Kidney (tissue), 13 donors: ENCODE measurements at regions not wholly inside any gene's neighbourhood (a gene's known extent, or its start where the extent isn't known, plus 50 kb on each side); places are given as distances from the start of the nearest gene placed in this dataset.

ENCODE experiments used
- DNase-seq, 5 donors: peaks; one replicate each; pipeline ENCODE4 v3.0.0-alpha.2; 2013 to 2020
- FAIRE-seq: peaks from 2 replicates; lab custom pipeline; 2012; peaks lifted over from hg19 to GRCh38; lab: Jason Lieb, UNC
- H3K27ac ChIP-seq, 2 donors: one replicate each; pipeline ENCODE4 v1.7.0; 2013; ENCODE audit warnings: low read depth in 2 of 2, low read length in 2 of 2, inconsistent platforms in 1 of 2
- H3K27me3 ChIP-seq: one replicate; pipeline ENCODE4 v1.7.1; 2013; ENCODE audit warnings: low read length, inconsistent platforms; ENCODE audit not compliant: control insufficient read depth, insufficient read depth
- H3K36me3 ChIP-seq, 3 donors: one replicate each; pipeline versions ENCODE4 v1.7.0 to v1.7.1; 2013; ENCODE audit warnings: low read length in 3 of 3, control low read depth in 1 of 3, inconsistent platforms in 1 of 3; ENCODE audit not compliant: insufficient read depth in 3 of 3, control insufficient read depth in 2 of 3
- H3K4me1 ChIP-seq, 3 donors: one replicate each; pipeline versions ENCODE4 v1.7.0 to v1.7.1; 2013; ENCODE audit warnings: low read length in 3 of 3, inconsistent platforms in 1 of 3, low read depth in 1 of 3; ENCODE audit not compliant: control insufficient read depth in 2 of 3, insufficient read depth in 2 of 3
- H3K4me3 ChIP-seq, 3 donors: one replicate each; pipeline versions ENCODE4 v1.7.0 to v1.8.1; 2013; ENCODE audit warnings: low read length in 3 of 3, control low read depth in 1 of 3, inconsistent platforms in 1 of 3
- H3K9ac ChIP-seq, 3 donors: one replicate each; pipeline versions ENCODE4 v1.7.0 to v1.7.1; 2013; ENCODE audit warnings: low read length in 3 of 3, control low read depth in 1 of 3, inconsistent platforms in 1 of 3
- H3K9me3 ChIP-seq, 3 donors: one replicate each; pipeline versions ENCODE4 v1.7.0 to v1.7.1; 2013; ENCODE audit warnings: low read length in 3 of 3, control low read depth in 1 of 3, inconsistent platforms in 1 of 3; ENCODE audit not compliant: control insufficient read depth in 2 of 3, insufficient read depth in 1 of 3
- CTCF ChIP-seq: IDR thresholded peaks from 3 replicates; pipeline ENCODE4 v1.5.1; 2012; ENCODE audit warnings: mild to moderate bottlenecking, moderate library complexity, borderline replicate concordance; ENCODE audit not compliant: insufficient read depth; ENCODE audit errors: extremely low read depth
- intact Hi-C: fragments of 100-400 bp; cut with DNase I; formaldehyde crosslinking; loops from one replicate; pipeline ENCODE4 v1.11.1; 2022
- donor health status: control.
- donor health status: control.
- donor health status: control.
- donor health status: control.
- donor health status: control.
- donor health status: DM: yes; HTN: yes; CAD: no.
- donor health status: Normal renal cell carcinoma (clear cell type).

- H3K36me3 ChIP-seq, result no peaks in the 10 kb centered on the region
- no peak overlapping the region for H3K27ac ChIP-seq
- intact Hi-C loops, result no loop called here
- DNase-seq, result no peak
- H3K4me3 ChIP-seq, result no peak overlapping the region
- FAIRE-seq, result no peak
- H3K27me3 ChIP-seq, result no peaks in the 10 kb centered on the region
- H3K9ac ChIP-seq, result no peak overlapping the region
- no peak for TF ChIP-seq CTCF
- H3K9me3 ChIP-seq, result no peaks in the 10 kb centered on the region
- no peaks in the 10 kb centered on the region for H3K4me1 ChIP-seq
Measured at GRCh38 chr5:130580264-130580663, 584.8 kb downstream of the HINT1 start.

- Histone ChIP-seq H3K27ac (no peak overlapping the region), H3K36me3 (no peaks in the 10 kb centered on the region), H3K4me1 (no peaks in the 10 kb centered on the region), H3K9ac (no peak overlapping the region), H3K9me3 (no peaks in the 10 kb centered on the region), H3K4me3 (no peak overlapping the region), H3K27me3 (no peaks in the 10 kb centered on the region)
- TF ChIP-seq CTCF, result no peak
- FAIRE-seq (no peak), DNase-seq (no peak)
- intact Hi-C loops, result no loop called here
Measured at GRCh38 chr5:130578354-130578753, 586.7 kb downstream of the HINT1 start.

GRCh38 chr5:130571076-130571475, 594.0 kb downstream of the HINT1 start:
- Histone ChIP-seq H3K9me3 (no peaks in the 10 kb centered on the region), H3K27ac (no peak overlapping the region), H3K9ac (no peak overlapping the region), H3K36me3 (no peaks in the 10 kb centered on the region), H3K27me3 (no peaks in the 10 kb centered on the region), H3K4me1 (no peaks in the 10 kb centered on the region), H3K4me3 (no peak overlapping the region)
- DNase-seq (no peak), FAIRE-seq (no peak)
- no peak for TF ChIP-seq CTCF
- intact Hi-C loops, result no loop called here

- no peak overlapping the region for H3K27ac ChIP-seq
Measured at GRCh38 chr5:130568791-130569190, 596.3 kb downstream of the HINT1 start.

More at GRCh38 chr5:130568791-130569190, 596.3 kb downstream of the HINT1 start:
- no peak for TF ChIP-seq CTCF
- intact Hi-C loops, result no loop called here
- Histone ChIP-seq H3K9me3 (no peaks in the 10 kb centered on the region), H3K4me1 (no peaks in the 10 kb centered on the region), H3K36me3 (no peaks in the 10 kb centered on the region), H3K27me3 (no peaks in the 10 kb centered on the region), H3K9ac (no peak overlapping the region), H3K4me3 (no peak overlapping the region)
- FAIRE-seq, result no peak
- DNase-seq, result no peak
